ENCODE measurements at regions not wholly inside any gene's neighbourhood (a gene's known extent, or its start where the extent isn't known, plus 50 kb on each side); places are given as distances from the start of the nearest gene placed in this dataset.
"Not testable (repeated sequence)": the region's sequence is repeated elsewhere in the genome, so short reads cannot be mapped to it uniquely, and the experiment has no call there.

- no peak for ATAC-seq (replicated peaks)
- H3K27me3 Mint-ChIP-seq = peaks cover 9% of the 10 kb centered on the region
- H3K9me3 Mint-ChIP-seq = peaks cover 8% of the 10 kb centered on the region
- H3K4me1 Mint-ChIP-seq = no peaks in the 10 kb centered on the region
- H3K4me3 Mint-ChIP-seq = no peak overlapping the region
- no peak overlapping the region for H3K27ac Mint-ChIP-seq
- no peaks in the 10 kb centered on the region for H3K36me3 Mint-ChIP-seq (ENCODE audit: low read depth)
Measured at GRCh38 chr12:129959889-129960288, 56.1 kb upstream of the TMEM132D start.

DNA sequence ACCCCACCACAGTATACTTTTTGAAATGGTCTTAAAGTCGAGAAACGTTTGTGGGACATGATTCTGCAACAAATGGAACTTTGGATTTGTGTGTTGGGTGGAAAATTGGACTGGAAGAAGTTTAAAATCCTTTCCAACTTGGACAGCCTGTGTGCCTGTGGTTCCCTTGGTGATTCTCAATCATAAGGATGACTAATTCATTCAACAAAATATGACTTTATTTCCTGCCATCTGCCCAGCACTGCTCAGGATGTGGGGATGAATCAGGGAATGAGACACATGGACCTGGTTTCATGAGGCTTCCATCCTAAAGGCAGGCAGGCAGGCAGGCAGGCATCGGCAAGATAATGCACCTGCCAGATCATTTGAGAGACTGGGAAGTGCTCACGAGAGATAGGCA is 57.3 kb upstream of the TMEM132D start:
- H3K36me3 Mint-ChIP-seq (ENCODE audit: low read depth) = no peaks in the 10 kb centered on the region

DNA sequence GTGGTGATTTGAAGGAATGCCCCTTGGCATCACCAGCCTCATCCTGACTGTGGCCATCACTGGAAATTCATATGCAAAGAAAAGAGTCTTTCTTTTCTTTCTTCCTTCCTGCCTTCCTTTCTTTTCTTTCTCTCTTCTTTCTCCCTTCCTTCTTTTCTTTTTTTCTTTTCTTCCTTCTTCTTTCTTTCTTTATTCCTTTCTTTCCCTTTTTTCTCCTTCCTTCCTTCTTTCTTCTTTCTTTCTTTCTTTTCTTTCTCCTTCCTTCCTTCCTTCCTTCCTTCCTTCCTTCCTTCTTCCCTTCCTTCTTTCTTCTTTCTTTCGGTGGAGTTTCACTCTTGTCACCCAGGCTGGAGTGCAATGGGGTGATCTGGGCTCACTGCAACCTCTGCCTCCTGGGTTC is 58.0 kb upstream of the TMEM132D start:
- no peaks in the 10 kb centered on the region for H3K4me1 Mint-ChIP-seq
- ATAC-seq (replicated peaks) = no peak
- no peak overlapping the region for H3K4me3 Mint-ChIP-seq
- peaks cover 13% of the 10 kb centered on the region for H3K9me3 Mint-ChIP-seq
- peaks cover 9% of the 10 kb centered on the region for H3K27me3 Mint-ChIP-seq
- no peaks in the 10 kb centered on the region for H3K36me3 Mint-ChIP-seq (ENCODE audit: low read depth)
- no peak overlapping the region for H3K27ac Mint-ChIP-seq

More for the DNA sequence above, 57.3 kb upstream of the TMEM132D start:
- no peak overlapping the region for H3K27ac Mint-ChIP-seq
- no peak overlapping the region for H3K4me3 Mint-ChIP-seq
- no peaks in the 10 kb centered on the region for H3K4me1 Mint-ChIP-seq
- ATAC-seq (replicated peaks) = no peak
- peaks cover 13% of the 10 kb centered on the region for H3K9me3 Mint-ChIP-seq
- H3K27me3 Mint-ChIP-seq = peaks cover 9% of the 10 kb centered on the region

GRCh38 chr12:129964300-129964699 is 60.5 kb upstream of the TMEM132D start:
- H3K4me1 Mint-ChIP-seq = no peaks in the 10 kb centered on the region
- H3K27ac Mint-ChIP-seq = no peak overlapping the region
- peaks cover 13% of the 10 kb centered on the region for H3K9me3 Mint-ChIP-seq
- ATAC-seq (replicated peaks) = no peak
- no peaks in the 10 kb centered on the region for H3K36me3 Mint-ChIP-seq (ENCODE audit: low read depth)
- peaks cover 9% of the 10 kb centered on the region for H3K27me3 Mint-ChIP-seq
- no peak overlapping the region for H3K4me3 Mint-ChIP-seq

GRCh38 chr12:129964826-129965457 is 61.1 kb upstream of the TMEM132D start:
- Mint-ChIP-seq H3K9me3 (peaks cover 14% of the 10 kb centered on the region), H3K27ac (no peak overlapping the region), H3K4me3 (no peak overlapping the region), H3K4me1 (no peaks in the 10 kb centered on the region), H3K36me3 (ENCODE audit: low read depth) (no peaks in the 10 kb centered on the region), H3K27me3 (peaks cover 11% of the 10 kb centered on the region)
- ATAC-seq (replicated peaks) = no peak

DNA sequence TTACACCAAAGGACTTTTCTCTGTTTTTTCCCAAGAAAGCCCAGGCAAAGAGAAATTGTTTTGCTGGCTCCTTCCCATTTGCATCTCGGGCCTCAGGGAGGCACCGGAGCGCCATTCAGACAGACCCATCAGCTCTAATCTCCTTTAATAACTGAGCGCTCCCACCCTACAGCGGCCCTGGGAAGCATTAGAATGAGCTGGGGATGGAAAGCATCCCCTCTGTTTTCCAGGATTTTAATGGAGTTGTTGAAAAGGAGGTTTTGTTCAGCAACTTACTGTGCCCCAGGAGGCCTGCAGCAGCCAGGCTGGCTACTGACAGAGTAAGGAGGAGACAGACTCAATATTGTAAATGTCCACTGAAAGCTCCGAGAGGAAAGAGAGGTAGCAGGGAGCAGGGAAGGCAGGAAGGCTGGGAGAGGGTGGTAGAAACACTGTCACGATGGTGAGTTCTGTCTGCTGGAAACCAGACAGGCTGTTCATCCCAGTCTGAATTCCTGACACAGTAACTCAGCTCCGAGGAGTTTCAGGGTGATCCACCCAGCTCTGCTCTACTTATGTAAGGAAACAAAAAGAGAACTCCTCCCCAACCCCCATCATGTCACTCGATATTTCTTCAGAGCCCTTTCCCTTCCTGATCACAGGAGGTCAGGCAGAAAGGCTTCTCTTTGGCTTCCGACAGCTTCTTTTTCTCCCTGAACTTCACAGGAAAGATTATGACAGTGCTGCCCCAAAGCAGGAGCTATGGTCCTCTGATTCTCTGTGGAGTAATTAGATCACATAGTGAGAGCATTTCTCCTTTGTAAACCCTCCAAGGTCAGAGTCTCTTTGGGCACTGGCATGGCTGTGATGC is 62.5 kb upstream of the TMEM132D start:
- Mint-ChIP-seq H3K27ac (no peak overlapping the region), H3K36me3 (ENCODE audit: low read depth) (no peaks in the 10 kb centered on the region), H3K27me3 (peaks cover 12% of the 10 kb centered on the region), H3K9me3 (peaks cover 16% of the 10 kb centered on the region), H3K4me3 (no peak overlapping the region), H3K4me1 (no peaks in the 10 kb centered on the region)
- no peak for ATAC-seq (replicated peaks)

GRCh38 chr12:129971721-129972120 is 67.9 kb upstream of the TMEM132D start:
- no peaks in the 10 kb centered on the region for H3K36me3 Mint-ChIP-seq (ENCODE audit: low read depth)
- H3K4me3 Mint-ChIP-seq = no peak overlapping the region
- H3K27ac Mint-ChIP-seq = no peak overlapping the region
- no peak for ATAC-seq (replicated peaks)
- H3K9me3 Mint-ChIP-seq = peaks cover 3% of the 10 kb centered on the region
- H3K4me1 Mint-ChIP-seq = no peaks in the 10 kb centered on the region
- peaks cover 3% of the 10 kb centered on the region for H3K27me3 Mint-ChIP-seq

- no peak for ATAC-seq (replicated peaks)
- H3K4me3 Mint-ChIP-seq = no peak overlapping the region
- peaks cover 3% of the 10 kb centered on the region for H3K27me3 Mint-ChIP-seq
- peaks cover 3% of the 10 kb centered on the region for H3K9me3 Mint-ChIP-seq
- H3K36me3 Mint-ChIP-seq (ENCODE audit: low read depth) = no peaks in the 10 kb centered on the region
- H3K4me1 Mint-ChIP-seq = no peaks in the 10 kb centered on the region
- no peak overlapping the region for H3K27ac Mint-ChIP-seq
Measured at GRCh38 chr12:129973236-129973961, 69.6 kb upstream of the TMEM132D start.

DNA sequence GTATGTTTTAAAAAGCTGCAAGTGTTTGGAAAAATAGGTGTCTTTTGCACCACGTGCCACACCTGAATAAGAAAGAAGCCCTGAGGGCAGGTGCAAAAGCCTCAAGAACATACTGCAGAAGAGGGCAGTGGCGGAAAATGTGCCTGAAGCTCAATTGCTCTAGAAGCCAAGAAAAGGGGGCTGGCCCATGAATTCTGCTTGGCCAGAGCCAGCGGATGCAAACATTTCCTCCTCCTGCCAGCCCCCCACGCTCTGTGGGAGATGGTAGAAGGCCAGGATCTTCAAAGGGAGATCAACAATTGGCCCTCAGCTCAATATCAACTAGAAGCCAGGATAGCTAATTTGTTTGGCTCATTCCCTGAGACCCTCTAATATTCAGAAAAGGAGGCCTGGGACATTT is 80.3 kb upstream of the TMEM132D start:
- no peaks in the 10 kb centered on the region for H3K4me1 Mint-ChIP-seq
- H3K9me3 Mint-ChIP-seq = peaks cover 31% of the 10 kb centered on the region
- no peak overlapping the region for H3K4me3 Mint-ChIP-seq
- H3K27me3 Mint-ChIP-seq = peaks cover 12% of the 10 kb centered on the region
- no peak for ATAC-seq (replicated peaks)
- H3K27ac Mint-ChIP-seq = no peak overlapping the region
- no peaks in the 10 kb centered on the region for H3K36me3 Mint-ChIP-seq (ENCODE audit: low read depth)

DNA sequence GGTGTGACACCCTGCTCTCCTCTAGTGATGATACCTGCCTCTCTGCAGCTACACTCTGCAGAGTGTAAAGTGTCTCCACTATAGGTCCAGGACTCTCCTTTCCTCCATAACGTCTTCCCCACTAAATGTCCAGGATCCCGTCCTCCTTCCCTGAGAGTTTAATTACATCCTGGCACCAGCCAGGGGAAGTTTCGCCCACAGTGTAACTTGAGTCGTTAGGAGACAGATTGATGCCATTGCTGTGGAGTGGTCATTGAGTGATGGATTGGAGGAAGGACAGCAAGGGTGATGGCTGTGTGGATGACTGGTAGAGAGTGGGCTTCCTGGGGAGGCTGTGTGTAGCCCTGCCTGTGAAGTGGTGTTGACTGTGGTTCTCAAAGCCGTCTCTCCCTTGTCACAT is 84.0 kb upstream of the TMEM132D start:
- peaks cover 33% of the 10 kb centered on the region for H3K9me3 Mint-ChIP-seq
- no peak overlapping the region for H3K4me3 Mint-ChIP-seq
- no peaks in the 10 kb centered on the region for H3K4me1 Mint-ChIP-seq
- ATAC-seq (replicated peaks) = no peak
- no peaks in the 10 kb centered on the region for H3K36me3 Mint-ChIP-seq (ENCODE audit: low read depth)
- peaks cover 6% of the 10 kb centered on the region for H3K27me3 Mint-ChIP-seq
- H3K27ac Mint-ChIP-seq = no peak overlapping the region

GRCh38 chr12:129994634-129995033 is 90.8 kb upstream of the TMEM132D start:
- Mint-ChIP-seq H3K4me1 (no peaks in the 10 kb centered on the region), H3K4me3 (no peak overlapping the region), H3K9me3 (peaks cover 8% of the 10 kb centered on the region), H3K27me3 (peaks cover 3% of the 10 kb centered on the region), H3K36me3 (ENCODE audit: low read depth) (no peaks in the 10 kb centered on the region), H3K27ac (no peak overlapping the region)
- no peak for ATAC-seq (replicated peaks)

GRCh38 chr12:129997239-129997638 is 93.4 kb upstream of the TMEM132D start:
- Mint-ChIP-seq H3K9me3 (no peaks in the 10 kb centered on the region), H3K27me3 (peaks cover 3% of the 10 kb centered on the region), H3K4me3 (no peak overlapping the region), H3K27ac (no peak overlapping the region), H3K36me3 (ENCODE audit: low read depth) (no peaks in the 10 kb centered on the region), H3K4me1 (no peaks in the 10 kb centered on the region)
- ATAC-seq (replicated peaks) = no peak

DNA sequence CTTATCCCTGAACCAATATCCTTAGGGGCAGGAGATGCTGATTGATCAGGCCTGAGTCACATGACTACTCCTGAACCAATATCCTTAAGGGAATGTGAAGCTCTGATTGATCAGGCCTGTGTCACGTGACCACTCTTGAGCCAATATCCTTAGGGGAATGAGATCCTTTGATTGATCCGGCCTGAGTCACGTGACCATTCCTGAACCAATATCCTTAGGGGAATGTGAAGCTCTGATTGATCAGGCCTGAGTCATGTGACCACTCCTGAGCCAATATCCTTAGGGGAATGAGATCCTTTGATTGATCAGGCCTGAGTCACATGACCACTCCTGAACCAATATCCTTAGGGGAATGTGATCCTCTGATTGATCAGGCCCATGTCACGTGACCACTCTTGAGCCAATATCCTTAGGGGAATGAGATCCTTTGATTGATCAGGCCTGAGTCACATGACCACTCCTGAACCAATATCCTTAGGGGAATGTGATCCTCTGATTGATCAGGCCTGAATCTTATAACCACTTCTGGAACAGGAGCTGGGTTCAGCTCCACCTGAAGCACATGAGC is 100.6 kb upstream of the TMEM132D start:
- H3K4me1 Mint-ChIP-seq; H3K9me3 Mint-ChIP-seq; H3K36me3 Mint-ChIP-seq (ENCODE audit: low read depth); ATAC-seq (replicated peaks); H3K4me3 Mint-ChIP-seq; H3K27ac Mint-ChIP-seq; H3K27me3 Mint-ChIP-seq: not testable (repeated sequence)

DNA sequence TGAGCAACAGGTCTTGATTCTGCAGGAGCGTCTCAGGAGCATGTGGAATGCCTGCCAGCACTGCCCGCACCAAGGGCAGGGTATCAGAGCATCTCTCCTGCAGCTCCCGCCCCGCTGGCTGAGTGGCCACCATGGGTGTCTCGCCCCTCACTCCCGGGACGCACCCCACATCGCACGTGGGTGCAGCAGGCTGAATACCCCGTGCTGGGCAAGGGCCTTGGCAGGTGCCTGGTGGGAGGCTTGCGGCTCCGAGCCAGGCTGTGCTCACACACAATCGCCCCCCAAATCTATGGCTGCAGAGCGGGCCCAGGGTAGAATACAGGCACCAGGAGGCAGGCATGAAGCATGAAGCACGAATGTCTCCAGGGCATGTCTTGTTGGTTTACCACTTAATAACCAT is 103.9 kb upstream of the TMEM132D start:
- no peak overlapping the region for H3K27ac Mint-ChIP-seq
- H3K27me3 Mint-ChIP-seq = peaks cover 7% of the 10 kb centered on the region
- H3K36me3 Mint-ChIP-seq (ENCODE audit: low read depth) = no peaks in the 10 kb centered on the region
- no peak for ATAC-seq (replicated peaks)
- no peaks in the 10 kb centered on the region for H3K9me3 Mint-ChIP-seq
- H3K4me1 Mint-ChIP-seq = no peaks in the 10 kb centered on the region
- H3K4me3 Mint-ChIP-seq = no peak overlapping the region
